ENCODE measurements at regions not wholly inside any gene's neighbourhood (a gene's known extent, or its start where the extent isn't known, plus 50 kb on each side); places are given as distances from the start of the nearest gene placed in this dataset.

GRCh38 chr20:53707371-53708055 lies 113.9 kb upstream of the ZNF217 start:
- H2BK15ac ChIP-seq (ENCODE audit: low read depth, low read length): peak overlapping the region; percentile 85; the same call in 2 of the 3 replicates
- H4K8ac ChIP-seq (ENCODE audit: low read depth in 2 of 2, low read length in 2 of 2): peak overlapping the region; percentile 21 to 75
- POLR2A ChIA-PET (ENCODE audit: unreplicated experiment): no interaction called here
- H3K18ac ChIP-seq (ENCODE audit: low read depth, low read length): peak overlapping the region; percentile 71; the same call in 1 of the 2 replicates
- in situ Hi-C loops (cut with MboI; ENCODE audit: low sequenced_read_pairs): no loop called here
- dilution Hi-C loops (cut with HindIII; ENCODE audit: low sequenced_read_pairs, unreplicated experiment): no loop called here
- H3K27me3 ChIP-seq (ENCODE audit: control insufficient read depth, insufficient read depth, low read length): no peaks in the 10 kb centered on the region
- peaks cover 18% of the 10 kb centered on the region for H3K4me1 ChIP-seq (ENCODE audit: control insufficient read depth, insufficient read depth, low read length)
- H4K5ac ChIP-seq (ENCODE audit: low read depth, low read length): peak overlapping the region; percentile 30; the same call in 1 of the 2 replicates
- peak overlapping the region; percentile 29 for H3K56ac ChIP-seq (ENCODE audit: extremely low read depth, insufficient read depth, low read length)
- H3K36me3 ChIP-seq (ENCODE audit: control insufficient read depth, insufficient read depth, low read length): no peaks in the 10 kb centered on the region
- CTCF ChIA-PET: interaction anchor here (0.6 kb wide), 1 partner anchor 94 kb away, joined by 3 read pairs; no protein-coding TSS in a partner anchor
- no peak overlapping the region for H3K4me3 ChIP-seq (ENCODE audit: insufficient read depth, low read depth, low read length)
- no TSS peak for BruUV-seq (replicated peaks)
- H3K14ac ChIP-seq (replicated peaks; ENCODE audit: low read depth, low read length): peak overlapping the region; percentile 67
- WGBS, 2 experiments (ENCODE audit: extremely low coverage in 2 of 2, insufficient read length in 1 of 2): 100% methylated on average over 2 of the region's 6 CpGs; no CpG with 5 or more reads in 1 of the 2 experiments
- H3K79me1 ChIP-seq (ENCODE audit: low read depth in 1 of 2, low read length in 2 of 2): no peaks in the 10 kb centered on the region
- H2AK5ac ChIP-seq (ENCODE audit: low read depth, low read length): peak overlapping the region; percentile 89
- peak overlapping the region; percentile 79 for H2BK5ac ChIP-seq (ENCODE audit: low read depth, low read length, poor library complexity, severe bottlenecking)
- H2AFZ ChIP-seq (replicated peaks; ENCODE audit: low read length, poor library complexity): no peak overlapping the region
- H3K4me2 ChIP-seq (ENCODE audit: low read depth, low read length): peak overlapping the region; percentile 36; the same call in 1 of the 2 replicates
- H4K20me1 ChIP-seq (ENCODE audit: insufficient read depth, low read length): no peaks in the 10 kb centered on the region
- DNase-seq: peak; percentile 66
- H4K91ac ChIP-seq (ENCODE audit: insufficient read depth, low read depth, low read length): peak overlapping the region; percentile 61
- ATAC-seq (ENCODE audit: low read depth): peak; percentile 48
- peak overlapping the region; percentile 75 for H2BK20ac ChIP-seq (ENCODE audit: low read depth, low read length)
- H3K23ac ChIP-seq (ENCODE audit: low read depth, low read length): peak overlapping the region; percentile 59; the same call in 1 of the 2 replicates
- peak overlapping the region; percentile 2; the same call in 1 of the 2 replicates for H3K9ac ChIP-seq (ENCODE audit: low read depth, low read length)
- H2AK9ac ChIP-seq (replicated peaks; ENCODE audit: low read depth, low read length, poor library complexity): no peak overlapping the region
- intact Hi-C loops (cut with micrococcal nuclease): loop anchor here (2.0 kb wide), 1 partner anchor 207 kb away; no protein-coding TSS in a partner anchor
- H3K4ac ChIP-seq (ENCODE audit: low read depth, low read length): peak overlapping the region; percentile 79
- H3K27ac ChIP-seq (ENCODE audit: insufficient read depth, low read length): peak overlapping the region; percentile 50; the same call in 1 of the 2 replicates
- H2BK120ac ChIP-seq (ENCODE audit: low read depth, low read length): peak overlapping the region; percentile 83
- TF ChIP-seq CHD1 (IDR thresholded peaks at IDR 0.05; ENCODE audit: low read depth, low read length) (no peak), RAD21 (IDR thresholded peaks at IDR 0.05; ENCODE audit: low read length) (0 out of 2 replicates have a peak, but pooled peaks have one; percentile 11)
- no peaks in the 10 kb centered on the region for H3K9me3 ChIP-seq (ENCODE audit: control insufficient read depth, insufficient read depth, low read length)
- peaks cover 17% of the 10 kb centered on the region for H3K9me1 ChIP-seq (ENCODE audit: insufficient read depth, low read length)

All from IMR-90 (cell line).